ENCODE measurements at regions not wholly inside any gene's neighbourhood (a gene's known extent, or its start where the extent isn't known, plus 50 kb on each side); places are given as distances from the start of the nearest gene placed in this dataset.

DNA sequence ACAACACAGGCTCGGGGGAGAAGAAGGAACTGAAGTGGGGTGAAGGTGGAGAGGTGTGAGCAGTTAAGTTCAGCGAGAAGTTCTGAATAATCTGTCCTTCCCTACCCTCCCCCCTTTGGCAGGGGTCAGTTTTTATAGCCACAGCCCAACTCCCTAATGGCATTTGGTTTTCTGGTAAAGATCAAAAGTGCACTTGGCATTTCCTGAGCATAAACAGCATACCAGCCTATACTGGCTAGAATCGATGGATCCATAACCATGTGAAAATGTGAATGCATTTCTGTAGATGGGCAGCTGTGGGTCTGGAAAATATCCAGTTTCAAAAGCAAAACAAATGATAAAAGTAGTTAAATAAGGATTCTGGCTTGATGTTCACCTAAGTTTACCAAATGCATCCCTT, 410.9 kb downstream of the PLK2 start:
- BruUV-seq (replicated peaks) = no TSS peak
- Histone ChIP-seq H3K9me3 (ENCODE audit: low read length) (no peaks in the 10 kb centered on the region), H3K27me3 (ENCODE audit: low read length) (no peaks in the 10 kb centered on the region), H3K27ac (ENCODE audit: low read length) (no peak overlapping the region), H3K9ac (ENCODE audit: low read length) (no peak overlapping the region), H4K20me1 (ENCODE audit: low read length) (no peaks in the 10 kb centered on the region), H3K79me2 (ENCODE audit: low read length) (no peaks in the 10 kb centered on the region), H2AFZ (ENCODE audit: low read length) (no peak overlapping the region), H3K4me3 (ENCODE audit: low read length) (no peak overlapping the region), H3F3A (ENCODE audit: low read length, unreplicated experiment) (no peaks in the 10 kb centered on the region), H3K36me3 (ENCODE audit: low read depth, low read length) (no peaks in the 10 kb centered on the region), H3K4me2 (ENCODE audit: low read length) (no peak overlapping the region), H3K9me2 (replicated peaks; ENCODE audit: low read length) (no peaks in the 10 kb centered on the region), H3K4me1 (ENCODE audit: insufficient read depth, low read length) (no peaks in the 10 kb centered on the region)
- TF ChIP-seq EZH2phosphoT487 (IDR thresholded peaks at IDR 0.05; ENCODE audit: borderline replicate concordance, low read length) (no peak), EZH2 (IDR thresholded peaks at IDR 0.05; ENCODE audit: low read length, unreplicated experiment) (no peak)
- TF ChIP-seq, protein P1, sequence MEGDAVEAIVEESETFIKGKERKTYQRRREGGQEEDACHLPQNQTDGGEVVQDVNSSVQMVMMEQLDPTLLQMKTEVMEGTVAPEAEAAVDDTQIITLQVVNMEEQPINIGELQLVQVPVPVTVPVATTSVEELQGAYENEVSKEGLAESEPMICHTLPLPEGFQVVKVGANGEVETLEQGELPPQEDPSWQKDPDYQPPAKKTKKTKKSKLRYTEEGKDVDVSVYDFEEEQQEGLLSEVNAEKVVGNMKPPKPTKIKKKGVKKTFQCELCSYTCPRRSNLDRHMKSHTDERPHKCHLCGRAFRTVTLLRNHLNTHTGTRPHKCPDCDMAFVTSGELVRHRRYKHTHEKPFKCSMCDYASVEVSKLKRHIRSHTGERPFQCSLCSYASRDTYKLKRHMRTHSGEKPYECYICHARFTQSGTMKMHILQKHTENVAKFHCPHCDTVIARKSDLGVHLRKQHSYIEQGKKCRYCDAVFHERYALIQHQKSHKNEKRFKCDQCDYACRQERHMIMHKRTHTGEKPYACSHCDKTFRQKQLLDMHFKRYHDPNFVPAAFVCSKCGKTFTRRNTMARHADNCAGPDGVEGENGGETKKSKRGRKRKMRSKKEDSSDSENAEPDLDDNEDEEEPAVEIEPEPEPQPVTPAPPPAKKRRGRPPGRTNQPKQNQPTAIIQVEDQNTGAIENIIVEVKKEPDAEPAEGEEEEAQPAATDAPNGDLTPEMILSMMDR (conservative IDR thresholded peaks at IDR 0.05; ENCODE audit: low read depth, low read length) = no peak
- CTCF ChIA-PET = no interaction called here
- POLR2A ChIA-PET (ENCODE audit: unreplicated experiment) = no interaction called here
- DNase-seq (no peak), ATAC-seq (no peak)
- intact Hi-C loops (cut with micrococcal nuclease) = no loop called here

GRCh38 chr5:58048185-58048925, 411.5 kb downstream of the PLK2 start:
- Histone ChIP-seq H3K27ac (ENCODE audit: low read length) (no peak overlapping the region), H3K4me1 (ENCODE audit: insufficient read depth, low read length) (no peaks in the 10 kb centered on the region), H3K27me3 (ENCODE audit: low read length) (no peaks in the 10 kb centered on the region), H3K4me3 (ENCODE audit: low read length) (no peak overlapping the region), H3K9ac (ENCODE audit: low read length) (no peak overlapping the region), H3K9me3 (ENCODE audit: low read length) (no peaks in the 10 kb centered on the region), H3K79me2 (ENCODE audit: low read length) (no peaks in the 10 kb centered on the region), H3F3A (ENCODE audit: low read length, unreplicated experiment) (no peaks in the 10 kb centered on the region), H4K20me1 (ENCODE audit: low read length) (no peaks in the 10 kb centered on the region), H3K36me3 (ENCODE audit: low read depth, low read length) (no peaks in the 10 kb centered on the region), H3K9me2 (replicated peaks; ENCODE audit: low read length) (no peaks in the 10 kb centered on the region), H2AFZ (ENCODE audit: low read length) (no peak overlapping the region), H3K4me2 (ENCODE audit: low read length) (no peak overlapping the region)
- ATAC-seq (no peak), DNase-seq (no peak)
- no TSS peak for BruUV-seq (replicated peaks)
- ChIA-PET CTCF (no interaction called here), POLR2A (ENCODE audit: unreplicated experiment) (no interaction called here)
- intact Hi-C loops (cut with micrococcal nuclease) = no loop called here
- TF ChIP-seq EZH2 (IDR thresholded peaks at IDR 0.05; ENCODE audit: low read length, unreplicated experiment) = no peak
- TF ChIP-seq, protein P1 (conservative IDR thresholded peaks at IDR 0.05; ENCODE audit: low read depth, low read length) = no peak
- no peak for TF ChIP-seq EZH2phosphoT487 (IDR thresholded peaks at IDR 0.05; ENCODE audit: borderline replicate concordance, low read length)

DNA sequence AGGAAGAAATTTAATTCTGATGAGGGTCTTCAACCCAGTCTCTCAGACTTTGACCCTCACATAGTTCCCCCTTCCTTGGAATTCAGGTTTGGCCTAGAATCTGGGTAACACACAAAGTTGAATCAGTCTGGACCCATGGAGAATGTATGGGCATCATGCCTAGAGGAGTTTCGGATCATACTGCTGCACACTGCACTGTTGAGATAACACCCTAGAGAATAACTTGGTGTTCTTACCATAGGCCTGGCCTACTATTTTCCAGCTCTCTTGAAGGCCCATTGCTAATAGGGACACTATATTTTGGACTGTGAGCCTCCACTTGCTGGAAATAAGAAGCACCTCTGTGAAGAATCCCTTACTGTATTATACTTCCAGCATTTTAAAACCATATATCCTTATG, 413.5 kb downstream of the PLK2 start:
- CTCF ChIA-PET = no interaction called here
- H3K9me2 ChIP-seq (replicated peaks; ENCODE audit: low read length) = no peaks in the 10 kb centered on the region
- POLR2A ChIA-PET (ENCODE audit: unreplicated experiment) = no interaction called here
- H3K4me1 ChIP-seq (ENCODE audit: insufficient read depth, low read length) = no peaks in the 10 kb centered on the region
- H3K4me2 ChIP-seq (ENCODE audit: low read length) = no peak overlapping the region
- no peaks in the 10 kb centered on the region for H3K79me2 ChIP-seq (ENCODE audit: low read length)
- H2AFZ ChIP-seq (ENCODE audit: low read length) = no peak overlapping the region
- H3K4me3 ChIP-seq (ENCODE audit: low read length) = no peak overlapping the region
- intact Hi-C loops (cut with micrococcal nuclease) = no loop called here
- TF ChIP-seq EZH2phosphoT487 (IDR thresholded peaks at IDR 0.05; ENCODE audit: borderline replicate concordance, low read length) (no peak), EZH2 (IDR thresholded peaks at IDR 0.05; ENCODE audit: low read length, unreplicated experiment) (no peak)
- TF ChIP-seq, protein P1 (conservative IDR thresholded peaks at IDR 0.05; ENCODE audit: low read depth, low read length) = no peak
- H3K36me3 ChIP-seq (ENCODE audit: low read depth, low read length) = no peaks in the 10 kb centered on the region
- BruUV-seq (replicated peaks) = no TSS peak
- ATAC-seq = no peak
- H3F3A ChIP-seq (ENCODE audit: low read length, unreplicated experiment) = no peaks in the 10 kb centered on the region
- no peak overlapping the region for H3K27ac ChIP-seq (ENCODE audit: low read length)
- DNase-seq = no peak
- no peaks in the 10 kb centered on the region for H3K27me3 ChIP-seq (ENCODE audit: low read length)
- H3K9ac ChIP-seq (ENCODE audit: low read length) = no peak overlapping the region
- no peaks in the 10 kb centered on the region for H3K9me3 ChIP-seq (ENCODE audit: low read length)
- H4K20me1 ChIP-seq (ENCODE audit: low read length) = no peaks in the 10 kb centered on the region

Data from PC-3 (cell line).